ENCODE measurements at regions not wholly inside any gene's neighbourhood (a gene's known extent, or its start where the extent isn't known, plus 50 kb on each side); places are given as distances from the start of the nearest gene placed in this dataset.

- in situ Hi-C loops (cut with HindIII; ENCODE audit: low pct_unique_long_range_greater_than_20kb, low sequenced_read_pairs), result no loop called here
- TF ChIP-seq JUND (IDR thresholded peaks at IDR 0.05; ENCODE audit: low read depth), result no peak
- DNase-seq (ENCODE audit: low read depth in 1 of 2, low spot score in 1 of 2), result no peak
Observed at GRCh38 chr6:45808042-45808645, 207.5 kb downstream of the CLIC5 start.

- in situ Hi-C loops (cut with HindIII; ENCODE audit: low pct_unique_long_range_greater_than_20kb, low sequenced_read_pairs), result no loop called here
- TF ChIP-seq JUND (IDR thresholded peaks at IDR 0.05; ENCODE audit: low read depth), result no peak
- DNase-seq (ENCODE audit: low read depth in 1 of 2, low spot score in 1 of 2), result no peak
Observed at GRCh38 chr6:45807311-45808041, 208.2 kb downstream of the CLIC5 start.

- no peak for TF ChIP-seq JUND (IDR thresholded peaks at IDR 0.05; ENCODE audit: low read depth)
- no peak for DNase-seq (ENCODE audit: low read depth in 1 of 2, low spot score in 1 of 2)
- in situ Hi-C loops (cut with HindIII; ENCODE audit: low pct_unique_long_range_greater_than_20kb, low sequenced_read_pairs), result no loop called here
Observed at GRCh38 chr6:45806172-45806571, 209.5 kb downstream of the CLIC5 start.

GRCh38 chr6:45803071-45803470, 212.6 kb downstream of the CLIC5 start:
- in situ Hi-C loops (cut with HindIII; ENCODE audit: low pct_unique_long_range_greater_than_20kb, low sequenced_read_pairs), result no loop called here
- TF ChIP-seq JUND (IDR thresholded peaks at IDR 0.05; ENCODE audit: low read depth), result no peak
- no peak for DNase-seq (ENCODE audit: low read depth in 1 of 2, low spot score in 1 of 2)

- DNase-seq (ENCODE audit: low read depth in 1 of 2, low spot score in 1 of 2), result no peak
- no peak for TF ChIP-seq JUND (IDR thresholded peaks at IDR 0.05; ENCODE audit: low read depth)
- in situ Hi-C loops (cut with HindIII; ENCODE audit: low pct_unique_long_range_greater_than_20kb, low sequenced_read_pairs), result no loop called here
Observed at GRCh38 chr6:45801471-45802289, 214.0 kb downstream of the CLIC5 start.

- TF ChIP-seq JUND (IDR thresholded peaks at IDR 0.05; ENCODE audit: low read depth), result no peak
- DNase-seq (ENCODE audit: low read depth in 1 of 2, low spot score in 1 of 2), result no peak
- in situ Hi-C loops (cut with HindIII; ENCODE audit: low pct_unique_long_range_greater_than_20kb, low sequenced_read_pairs), result no loop called here
Observed at GRCh38 chr6:45800911-45801310, 214.7 kb downstream of the CLIC5 start.

GRCh38 chr6:45795678-45796077, 220.0 kb downstream of the CLIC5 start:
- in situ Hi-C loops (cut with HindIII; ENCODE audit: low pct_unique_long_range_greater_than_20kb, low sequenced_read_pairs), result no loop called here
- no peak for TF ChIP-seq JUND (IDR thresholded peaks at IDR 0.05; ENCODE audit: low read depth)
- DNase-seq (ENCODE audit: low read depth in 1 of 2, low spot score in 1 of 2), result no peak

GRCh38 chr6:45794465-45794864, 221.2 kb downstream of the CLIC5 start:
- in situ Hi-C loops (cut with HindIII; ENCODE audit: low pct_unique_long_range_greater_than_20kb, low sequenced_read_pairs), result no loop called here
- DNase-seq (ENCODE audit: low read depth in 1 of 2, low spot score in 1 of 2), result no peak
- no peak for TF ChIP-seq JUND (IDR thresholded peaks at IDR 0.05; ENCODE audit: low read depth)

- peak in 1 of 2 experiments; percentile 24 for DNase-seq (ENCODE audit: low read depth in 1 of 2, low spot score in 1 of 2)
- in situ Hi-C loops (cut with HindIII; ENCODE audit: low pct_unique_long_range_greater_than_20kb, low sequenced_read_pairs), result no loop called here
- no peak for TF ChIP-seq JUND (IDR thresholded peaks at IDR 0.05; ENCODE audit: low read depth)
Observed at GRCh38 chr6:45791211-45792168, 224.2 kb downstream of the CLIC5 start.

GRCh38 chr6:45789238-45789637, 226.4 kb downstream of the CLIC5 start:
- peak in 1 of 2 experiments; percentile 5 for DNase-seq (ENCODE audit: low read depth in 1 of 2, low spot score in 1 of 2)
- in situ Hi-C loops (cut with HindIII; ENCODE audit: low pct_unique_long_range_greater_than_20kb, low sequenced_read_pairs), result no loop called here
- TF ChIP-seq JUND (IDR thresholded peaks at IDR 0.05; ENCODE audit: low read depth), result no peak

GRCh38 chr6:45787384-45787783, 228.3 kb downstream of the CLIC5 start:
- DNase-seq (ENCODE audit: low read depth in 1 of 2, low spot score in 1 of 2), result no peak
- in situ Hi-C loops (cut with HindIII; ENCODE audit: low pct_unique_long_range_greater_than_20kb, low sequenced_read_pairs), result no loop called here
- TF ChIP-seq JUND (IDR thresholded peaks at IDR 0.05; ENCODE audit: low read depth), result no peak

- no peak for TF ChIP-seq JUND (IDR thresholded peaks at IDR 0.05; ENCODE audit: low read depth)
- in situ Hi-C loops (cut with HindIII; ENCODE audit: low pct_unique_long_range_greater_than_20kb, low sequenced_read_pairs), result no loop called here
- DNase-seq (ENCODE audit: low read depth in 1 of 2, low spot score in 1 of 2), result no peak
Observed at GRCh38 chr6:45786355-45786781, 229.3 kb downstream of the CLIC5 start.

All from T47D (cell line).